Activated CD4-positive, CD25-positive, alpha-beta regulatory T cell treated with anti-CD3 and anti-CD28 coated beads, Interleukin-2, amount 50 U/mL, for 72 hours (primary cell): ENCODE measurements at regions not wholly inside any gene's neighbourhood (a gene's known extent, or its start where the extent isn't known, plus 50 kb on each side); places are given as distances from the start of the nearest gene placed in this dataset.
A peak's percentile ranks its signal among the peaks of the same experiment; 100 is the strongest.
"Not testable (repeated sequence)": the region's sequence is repeated elsewhere in the genome, so short reads cannot be mapped to it uniquely, and the experiment has no call there.

Experiments
- DNase-seq: peaks from one replicate; pipeline ENCODE4 v3.0.0; 2021

GRCh38 chr9:64370344-64370743, 914.7 kb downstream of the FOXD4L5 start:
- DNase-seq = peak; percentile 24

GRCh38 chr9:64369644-64370043, 915.4 kb downstream of the FOXD4L5 start:
- DNase-seq = not testable (repeated sequence)

- DNase-seq = peak; percentile 75
Measured at GRCh38 chr9:64369114-64369513, 915.9 kb downstream of the FOXD4L5 start.

DNA sequence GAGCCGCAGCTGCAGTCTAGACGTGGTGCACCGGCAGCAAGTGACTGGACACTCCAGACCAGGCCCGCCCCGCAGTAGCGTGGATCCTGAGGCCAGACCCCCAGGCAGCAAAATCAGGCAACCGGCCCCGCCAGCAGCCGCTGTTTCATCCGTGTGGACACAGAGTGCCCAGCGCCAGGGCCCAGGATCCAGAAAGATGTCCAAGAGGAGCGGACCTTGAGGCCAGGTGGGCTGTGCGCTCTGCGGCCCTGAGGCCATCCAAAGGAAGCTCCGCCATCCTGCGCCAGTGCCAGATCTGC, 916.4 kb downstream of the FOXD4L5 start:
- DNase-seq = peak; percentile 28

- DNase-seq = peak; percentile 29
Measured at GRCh38 chr9:64367826-64368643, 917.0 kb downstream of the FOXD4L5 start.
